ENCODE measurements at regions not wholly inside any gene's neighbourhood (a gene's known extent, or its start where the extent isn't known, plus 50 kb on each side); places are given as distances from the start of the nearest gene placed in this dataset.

DNA sequence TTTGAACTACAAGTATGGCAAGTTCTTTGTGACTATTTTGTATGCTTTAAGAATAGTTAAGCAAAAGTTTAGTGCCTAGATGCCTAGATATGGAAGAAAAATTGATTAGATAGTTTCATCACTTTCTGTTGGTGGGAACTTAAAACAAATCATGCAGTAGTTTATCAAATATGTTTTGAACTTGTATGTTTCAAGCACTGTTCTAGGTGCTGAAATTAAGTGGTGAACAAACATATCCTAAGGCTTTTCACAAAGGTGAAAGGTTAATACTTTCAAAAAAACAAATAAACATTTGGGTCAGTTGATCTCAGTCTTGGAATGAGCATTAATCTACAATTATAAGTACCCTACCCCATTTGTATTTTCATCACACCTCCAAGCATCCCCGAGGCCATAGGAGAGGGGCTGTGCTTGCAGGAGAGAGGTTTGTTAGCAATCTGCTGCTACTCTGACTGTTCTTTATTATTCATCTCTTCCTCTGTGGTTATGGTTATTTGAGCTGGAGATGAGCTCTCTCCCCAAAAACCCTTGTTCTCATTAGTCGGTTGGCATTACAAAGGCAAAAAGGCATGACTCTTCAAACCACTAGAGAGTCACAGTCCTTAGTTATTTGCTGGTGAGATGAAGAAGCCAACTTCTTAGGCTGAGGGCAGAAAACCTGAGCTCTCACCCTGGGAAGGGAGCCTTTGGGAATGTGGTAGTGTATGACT is 103.9 kb upstream of the FHL2 start:
- no peaks in the 10 kb centered on the region for H3K4me1 ChIP-seq (ENCODE audit: control insufficient read depth in 4 of 4, insufficient read depth in 4 of 4, low read length in 3 of 4)
- no peaks in the 10 kb centered on the region for H3K27me3 ChIP-seq (ENCODE audit: control insufficient read depth in 4 of 4, insufficient read depth in 4 of 4, low read length in 3 of 4)
- H3K9me3 ChIP-seq (ENCODE audit: control insufficient read depth in 4 of 4, low read length in 3 of 4) = no peaks in the 10 kb centered on the region
- no peak overlapping the region for H3K4me3 ChIP-seq (ENCODE audit: low read depth in 1 of 3, low read length in 3 of 3)
- no peak overlapping the region for H3K27ac ChIP-seq (ENCODE audit: low read depth in 1 of 2, low read length in 2 of 2)
- no peaks in the 10 kb centered on the region for H3K36me3 ChIP-seq (ENCODE audit: control insufficient read depth in 4 of 4, insufficient read depth in 3 of 4, low read depth in 1 of 4, low read length in 3 of 4)
- TF ChIP-seq, protein P1, sequence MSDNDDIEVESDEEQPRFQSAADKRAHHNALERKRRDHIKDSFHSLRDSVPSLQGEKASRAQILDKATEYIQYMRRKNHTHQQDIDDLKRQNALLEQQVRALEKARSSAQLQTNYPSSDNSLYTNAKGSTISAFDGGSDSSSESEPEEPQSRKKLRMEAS (IDR thresholded peaks at IDR 0.05) = no peak
- TF ChIP-seq RAD21 (IDR thresholded peaks at IDR 0.05) (no peak), NR2F2 (IDR thresholded peaks at IDR 0.05) (no peak), JUND (IDR thresholded peaks at IDR 0.05) (no peak)
- DNase-seq (ENCODE audit: low spot score) = no peak
- 82% methylated on average over 2 of the region's 2 CpGs for WGBS
- no peak overlapping the region for H3K9ac ChIP-seq (ENCODE audit: low read depth in 1 of 2, low read length in 2 of 2)

DNA sequence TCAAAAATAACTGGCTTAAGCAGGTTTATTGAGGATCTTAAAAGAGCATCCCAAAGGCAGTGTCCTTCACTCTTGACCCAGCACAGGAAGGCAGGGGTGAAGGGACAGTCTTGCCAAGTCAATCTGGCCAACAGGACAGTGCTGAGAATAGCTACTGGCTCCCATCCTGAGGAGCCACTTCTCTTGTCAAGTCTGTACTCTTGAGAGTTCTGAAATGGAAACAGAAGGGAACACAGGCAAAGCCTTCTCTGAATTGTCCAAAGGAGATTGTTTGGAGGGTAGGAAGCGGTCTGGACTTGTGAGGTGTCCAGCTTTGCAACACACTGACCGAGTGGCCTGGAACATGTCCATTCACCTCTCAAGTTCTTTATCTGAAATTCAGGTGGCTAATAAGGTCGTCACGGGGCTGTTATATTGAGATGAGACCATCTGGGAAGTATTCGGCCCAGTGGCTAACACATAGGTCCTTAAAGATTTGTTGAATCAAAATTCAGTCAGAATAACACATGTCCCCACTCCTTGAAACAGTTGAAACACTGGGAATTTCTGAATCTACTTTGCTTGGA is 99.5 kb upstream of the FHL2 start:
- Histone ChIP-seq H3K9me3 (ENCODE audit: control insufficient read depth in 4 of 4, low read length in 3 of 4) (no peaks in the 10 kb centered on the region), H3K27ac (ENCODE audit: low read depth in 1 of 2, low read length in 2 of 2) (no peak overlapping the region), H3K4me1 (ENCODE audit: control insufficient read depth in 4 of 4, insufficient read depth in 4 of 4, low read length in 3 of 4) (no peaks in the 10 kb centered on the region), H3K4me3 (ENCODE audit: low read depth in 1 of 3, low read length in 3 of 3) (no peak overlapping the region), H3K9ac (ENCODE audit: low read depth in 1 of 2, low read length in 2 of 2) (no peak overlapping the region), H3K36me3 (ENCODE audit: control insufficient read depth in 4 of 4, insufficient read depth in 3 of 4, low read depth in 1 of 4, low read length in 3 of 4) (no peaks in the 10 kb centered on the region), H3K27me3 (ENCODE audit: control insufficient read depth in 4 of 4, insufficient read depth in 4 of 4, low read length in 3 of 4) (no peaks in the 10 kb centered on the region)
- TF ChIP-seq NR2F2 (IDR thresholded peaks at IDR 0.05) (peak; percentile 22), EGR1 (IDR thresholded peaks at IDR 0.05; ENCODE audit: low read depth in 2 of 2) (no peak)
- DNase-seq (ENCODE audit: low spot score) = no peak
- WGBS = 90% methylated on average over 5 of the region's 5 CpGs

DNA sequence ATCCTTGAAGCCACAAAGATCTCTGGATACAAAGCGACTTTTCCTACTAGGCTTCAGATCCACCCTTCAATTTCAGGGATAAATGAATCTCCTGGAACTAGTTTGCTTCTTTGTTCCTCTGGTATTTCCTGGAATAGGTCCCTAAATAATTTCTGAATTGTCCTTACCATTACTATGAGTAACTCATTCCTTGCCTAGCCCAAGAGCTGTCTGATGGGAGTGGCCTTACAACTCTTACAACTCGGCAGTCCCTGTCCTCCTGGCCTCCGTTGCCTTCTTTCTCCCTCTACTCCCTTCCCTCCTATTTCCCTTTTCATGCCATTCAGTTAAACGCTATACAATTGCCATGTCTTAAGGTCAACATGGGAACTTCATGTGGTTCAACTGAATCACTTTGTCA is 98.2 kb upstream of the FHL2 start:
- no peak overlapping the region for H3K9ac ChIP-seq (ENCODE audit: low read depth in 1 of 2, low read length in 2 of 2)
- DNase-seq (ENCODE audit: low spot score) = no peak
- no peak overlapping the region for H3K4me3 ChIP-seq (ENCODE audit: low read depth in 1 of 3, low read length in 3 of 3)
- 96% methylated on average over 4 of the region's 4 CpGs for WGBS
- no peak for TF ChIP-seq YY1 (IDR thresholded peaks at IDR 0.05)
- TF ChIP-seq JUND (IDR thresholded peaks at IDR 0.05) = no peak
- no peak for TF ChIP-seq RXRA (IDR thresholded peaks at IDR 0.05)
- TF ChIP-seq HNF4A (conservative IDR thresholded peaks at IDR 0.05) = no peak
- TF ChIP-seq, protein P2, sequence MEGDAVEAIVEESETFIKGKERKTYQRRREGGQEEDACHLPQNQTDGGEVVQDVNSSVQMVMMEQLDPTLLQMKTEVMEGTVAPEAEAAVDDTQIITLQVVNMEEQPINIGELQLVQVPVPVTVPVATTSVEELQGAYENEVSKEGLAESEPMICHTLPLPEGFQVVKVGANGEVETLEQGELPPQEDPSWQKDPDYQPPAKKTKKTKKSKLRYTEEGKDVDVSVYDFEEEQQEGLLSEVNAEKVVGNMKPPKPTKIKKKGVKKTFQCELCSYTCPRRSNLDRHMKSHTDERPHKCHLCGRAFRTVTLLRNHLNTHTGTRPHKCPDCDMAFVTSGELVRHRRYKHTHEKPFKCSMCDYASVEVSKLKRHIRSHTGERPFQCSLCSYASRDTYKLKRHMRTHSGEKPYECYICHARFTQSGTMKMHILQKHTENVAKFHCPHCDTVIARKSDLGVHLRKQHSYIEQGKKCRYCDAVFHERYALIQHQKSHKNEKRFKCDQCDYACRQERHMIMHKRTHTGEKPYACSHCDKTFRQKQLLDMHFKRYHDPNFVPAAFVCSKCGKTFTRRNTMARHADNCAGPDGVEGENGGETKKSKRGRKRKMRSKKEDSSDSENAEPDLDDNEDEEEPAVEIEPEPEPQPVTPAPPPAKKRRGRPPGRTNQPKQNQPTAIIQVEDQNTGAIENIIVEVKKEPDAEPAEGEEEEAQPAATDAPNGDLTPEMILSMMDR (IDR thresholded peaks at IDR 0.05; ENCODE audit: low read depth, low read length, missing input control) = no peak
- TF ChIP-seq FOXA2 (IDR thresholded peaks at IDR 0.05) = no peak
- no peaks in the 10 kb centered on the region for H3K27me3 ChIP-seq (ENCODE audit: control insufficient read depth in 4 of 4, insufficient read depth in 4 of 4, low read length in 3 of 4)
- H3K27ac ChIP-seq (ENCODE audit: low read depth in 1 of 2, low read length in 2 of 2) = no peak overlapping the region
- no peaks in the 10 kb centered on the region for H3K4me1 ChIP-seq (ENCODE audit: control insufficient read depth in 4 of 4, insufficient read depth in 4 of 4, low read length in 3 of 4)
- no peaks in the 10 kb centered on the region for H3K36me3 ChIP-seq (ENCODE audit: control insufficient read depth in 4 of 4, insufficient read depth in 3 of 4, low read depth in 1 of 4, low read length in 3 of 4)
- peaks cover 0 to 4% (median 1%) of the 10 kb centered on the region in 4 donors for H3K9me3 ChIP-seq (ENCODE audit: control insufficient read depth in 4 of 4, low read length in 3 of 4)

DNA sequence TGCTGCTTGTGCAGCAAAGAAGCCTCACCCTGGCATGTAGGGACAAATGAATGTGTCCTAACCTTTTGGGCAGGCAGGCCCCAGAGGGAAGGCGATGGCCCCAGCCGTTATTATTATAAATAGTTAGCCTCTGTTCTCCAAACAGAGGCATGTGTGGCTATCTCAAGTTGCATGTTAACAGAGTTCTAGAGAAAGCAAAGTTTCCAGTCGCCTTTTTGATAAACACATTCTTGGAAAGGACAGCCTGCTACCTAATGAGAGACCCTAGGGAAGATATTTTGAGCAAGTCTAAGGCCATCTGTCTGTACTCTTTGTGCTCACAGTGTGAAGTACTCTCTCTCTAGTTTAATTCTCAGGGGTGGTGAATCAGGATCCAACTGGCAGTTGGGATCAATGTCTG is 97.4 kb upstream of the FHL2 start:
- H3K4me1 ChIP-seq (ENCODE audit: control insufficient read depth in 4 of 4, insufficient read depth in 4 of 4, low read length in 3 of 4) = peaks cover 0 to 3% (median 0%) of the 10 kb centered on the region in 4 donors
- TF ChIP-seq, protein P1 (IDR thresholded peaks at IDR 0.05) = no peak
- no peak for TF ChIP-seq HNF4G (IDR thresholded peaks at IDR 0.05)
- TF ChIP-seq SP1 (IDR thresholded peaks at IDR 0.05) = peak; percentile 20
- peak; percentile 76 for TF ChIP-seq NR2F2 (IDR thresholded peaks at IDR 0.05)
- H3K27me3 ChIP-seq (ENCODE audit: control insufficient read depth in 4 of 4, insufficient read depth in 4 of 4, low read length in 3 of 4) = no peaks in the 10 kb centered on the region
- 80% methylated on average over 3 of the region's 3 CpGs for WGBS
- no peak for DNase-seq (ENCODE audit: low spot score)
- no peak overlapping the region for H3K9ac ChIP-seq (ENCODE audit: low read depth in 1 of 2, low read length in 2 of 2)
- H3K4me3 ChIP-seq (ENCODE audit: low read depth in 1 of 3, low read length in 3 of 3) = no peak overlapping the region
- no peaks in the 10 kb centered on the region for H3K36me3 ChIP-seq (ENCODE audit: control insufficient read depth in 4 of 4, insufficient read depth in 3 of 4, low read depth in 1 of 4, low read length in 3 of 4)
- H3K27ac ChIP-seq (ENCODE audit: low read depth in 1 of 2, low read length in 2 of 2) = no peak overlapping the region
- H3K9me3 ChIP-seq (ENCODE audit: control insufficient read depth in 4 of 4, low read length in 3 of 4) = peaks cover 0 to 4% (median 1%) of the 10 kb centered on the region in 4 donors

Data from liver (tissue), 8 donors.